Myocyte (in vitro differentiated cells): ENCODE measurements at regions not wholly inside any gene's neighbourhood (a gene's known extent, or its start where the extent isn't known, plus 50 kb on each side); places are given as distances from the start of the nearest gene placed in this dataset.

Experiments used
- DNase-seq: peaks from one replicate; pipeline ENCODE4 v3.0.0-alpha.2; 2012; ENCODE audit warnings: low read depth

DNA sequence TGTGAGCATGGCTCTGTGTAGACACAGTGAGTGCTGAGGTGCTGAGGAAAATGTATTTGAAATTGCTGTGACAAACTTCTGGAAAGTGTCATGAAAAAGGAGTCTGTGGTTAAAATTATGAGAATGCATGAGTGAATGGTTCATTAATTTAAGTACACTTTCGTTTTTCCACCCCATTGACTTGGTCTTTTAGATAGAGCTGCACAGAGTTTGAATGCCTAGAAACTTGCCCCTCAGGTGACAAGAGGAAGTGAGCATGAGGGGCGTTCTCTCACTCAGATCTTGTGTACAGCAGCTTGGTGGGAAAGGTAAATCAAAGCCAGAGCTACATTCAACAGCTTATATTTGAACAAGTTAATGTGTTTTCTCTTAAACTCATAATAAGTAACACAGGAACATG, 296.8 kb downstream of the WDR72 start:
- DNase-seq: no peak

DNA sequence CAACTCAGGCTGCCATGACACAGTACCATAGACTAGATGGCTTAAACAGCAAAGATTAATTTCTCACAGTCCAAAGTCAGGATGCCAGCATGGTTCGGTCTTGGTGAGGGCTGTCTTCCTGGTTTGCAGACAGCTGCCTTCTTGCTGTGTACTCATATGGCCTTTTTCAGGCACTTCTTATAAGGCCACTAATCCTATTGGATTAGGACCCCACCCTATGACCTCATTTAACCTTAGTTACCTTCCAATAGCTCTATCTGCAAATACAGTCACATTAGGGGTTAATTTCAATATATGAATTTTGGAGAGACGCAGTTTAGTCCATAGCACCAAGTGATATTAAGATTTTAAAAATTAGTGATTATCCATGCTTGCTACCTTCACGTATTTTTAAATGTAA, 297.8 kb downstream of the WDR72 start:
- no peak for DNase-seq

DNA sequence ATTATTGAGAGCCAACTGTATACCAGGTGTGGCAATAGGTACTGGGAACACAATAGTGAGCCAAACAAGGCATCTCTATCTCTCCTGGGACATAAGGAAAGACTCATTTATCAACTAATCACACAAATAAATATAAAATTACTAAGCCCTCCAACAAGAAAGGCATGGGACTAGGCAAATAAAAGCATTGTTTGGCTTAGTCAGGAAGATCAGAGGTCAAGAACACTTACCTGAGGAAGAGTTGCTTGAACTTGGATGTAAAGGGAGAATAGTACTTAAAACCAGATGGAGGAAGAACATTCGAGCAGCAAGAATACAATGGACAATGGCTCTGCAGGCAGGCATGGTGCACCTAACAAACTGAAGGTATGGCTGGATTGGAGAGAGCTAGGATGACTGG, 300.7 kb downstream of the WDR72 start:
- no peak for DNase-seq

DNA sequence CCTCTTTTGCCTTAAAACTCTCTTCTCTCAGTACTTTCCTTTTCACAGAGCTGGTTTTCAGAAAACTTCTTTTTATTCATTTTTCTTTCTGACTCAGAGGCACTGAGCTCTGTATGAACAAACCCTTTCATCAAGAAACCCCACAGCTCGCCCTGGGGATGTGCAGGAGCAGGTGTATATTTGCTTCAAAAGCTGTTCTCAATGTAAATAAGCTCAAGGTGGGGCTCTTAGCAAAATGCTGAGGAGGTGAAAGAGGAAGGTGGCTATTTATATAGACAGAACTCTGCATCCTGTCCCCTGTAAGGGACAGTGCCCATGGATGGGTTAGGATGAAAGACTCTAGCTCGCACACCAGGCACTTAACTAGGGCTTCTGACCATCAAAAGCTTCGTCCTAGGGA, 302.0 kb downstream of the WDR72 start:
- DNase-seq: no peak

DNA sequence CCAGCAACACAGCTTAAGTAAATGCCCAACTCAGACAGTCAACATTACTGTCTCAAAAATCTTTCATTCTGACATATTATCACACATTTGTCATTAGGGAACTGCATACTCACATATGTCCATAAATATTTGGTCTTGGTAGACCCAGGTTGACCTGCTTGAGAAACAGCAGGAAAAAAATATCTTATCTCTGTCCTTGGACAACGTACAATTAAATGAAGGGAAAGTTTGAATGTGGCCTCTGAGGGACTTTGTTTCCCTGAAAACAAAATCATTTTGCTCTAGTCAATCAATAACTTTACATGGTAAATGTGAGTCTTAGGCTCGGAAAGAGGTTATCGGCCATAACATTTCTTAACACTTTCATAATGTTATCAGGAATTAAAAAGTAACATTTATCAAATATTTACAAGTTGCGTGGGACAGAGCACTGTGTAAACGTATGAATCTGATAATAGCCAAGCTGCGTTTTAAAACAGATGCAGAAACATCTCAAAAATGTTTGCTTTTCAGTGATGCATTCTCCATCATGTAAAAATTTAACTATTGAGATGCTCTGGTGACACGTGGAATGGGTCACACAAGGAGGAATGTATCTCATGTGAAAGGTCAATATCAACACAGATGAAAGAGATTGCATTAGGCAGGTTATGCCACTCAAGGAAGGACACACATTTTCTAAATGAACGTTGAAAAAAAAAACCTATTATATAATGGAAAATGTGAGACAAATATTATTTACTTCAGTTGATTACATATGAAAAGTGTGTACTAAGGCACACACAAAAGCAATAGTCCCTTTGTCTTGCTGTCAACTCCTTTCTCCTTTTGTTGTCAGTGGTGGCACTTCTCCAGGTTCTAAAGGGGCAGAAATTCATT, 304.4 kb downstream of the WDR72 start:
- DNase-seq: no peak

DNA sequence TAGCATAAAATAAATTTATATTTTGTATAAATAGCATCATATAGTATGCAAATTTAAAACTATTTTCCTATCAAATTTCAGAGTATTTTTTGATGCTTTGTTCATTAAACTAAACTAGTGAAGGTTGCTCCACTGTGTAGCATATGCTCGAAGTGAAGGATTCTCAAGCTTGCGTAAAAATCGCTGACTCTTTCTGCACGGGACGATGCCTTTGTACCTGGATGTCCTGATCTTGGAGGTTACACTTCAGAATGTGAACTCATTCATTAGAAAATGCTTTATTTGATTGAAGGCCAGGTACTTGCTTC, 305.0 kb downstream of the WDR72 start:
- DNase-seq: no peak

DNA sequence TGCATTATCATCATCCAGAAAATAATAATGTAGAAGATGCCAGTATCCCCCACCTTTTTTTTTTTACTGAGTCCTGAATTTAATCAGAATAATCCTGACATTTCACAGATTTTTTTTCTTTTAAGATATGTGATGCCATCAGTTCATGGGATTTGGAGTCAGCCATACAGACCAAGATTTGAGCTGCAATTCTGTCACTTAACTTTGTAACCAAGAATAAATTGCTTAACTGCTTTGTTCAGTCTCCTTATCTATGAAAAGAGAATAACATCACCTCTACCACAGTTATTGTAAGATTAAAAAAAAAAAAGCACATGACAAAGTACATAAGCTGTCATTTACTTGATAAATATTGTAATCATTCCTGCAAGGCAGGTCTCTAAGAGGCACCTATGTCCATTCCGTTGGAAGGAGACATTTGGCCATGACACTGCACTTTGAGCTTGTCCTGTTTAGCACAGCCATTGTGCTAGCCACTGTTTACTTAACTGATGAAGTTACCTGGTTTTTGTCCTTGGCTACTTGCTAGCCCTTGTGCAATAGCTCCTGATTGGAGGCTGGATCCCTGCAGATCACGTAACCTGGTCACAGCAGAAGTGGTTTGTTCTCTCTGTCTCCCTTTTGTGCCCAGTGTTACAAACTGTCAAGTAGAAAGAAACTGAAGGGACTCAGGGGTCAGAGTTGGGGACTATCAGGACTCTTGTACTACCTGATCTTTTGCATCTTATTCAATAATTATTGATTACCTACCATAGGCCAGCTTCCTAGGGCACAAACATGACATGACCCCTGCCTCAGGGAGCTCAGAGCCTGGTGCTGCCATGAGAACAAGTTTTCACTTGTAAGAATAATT, 306.0 kb downstream of the WDR72 start:
- no peak for DNase-seq

DNA sequence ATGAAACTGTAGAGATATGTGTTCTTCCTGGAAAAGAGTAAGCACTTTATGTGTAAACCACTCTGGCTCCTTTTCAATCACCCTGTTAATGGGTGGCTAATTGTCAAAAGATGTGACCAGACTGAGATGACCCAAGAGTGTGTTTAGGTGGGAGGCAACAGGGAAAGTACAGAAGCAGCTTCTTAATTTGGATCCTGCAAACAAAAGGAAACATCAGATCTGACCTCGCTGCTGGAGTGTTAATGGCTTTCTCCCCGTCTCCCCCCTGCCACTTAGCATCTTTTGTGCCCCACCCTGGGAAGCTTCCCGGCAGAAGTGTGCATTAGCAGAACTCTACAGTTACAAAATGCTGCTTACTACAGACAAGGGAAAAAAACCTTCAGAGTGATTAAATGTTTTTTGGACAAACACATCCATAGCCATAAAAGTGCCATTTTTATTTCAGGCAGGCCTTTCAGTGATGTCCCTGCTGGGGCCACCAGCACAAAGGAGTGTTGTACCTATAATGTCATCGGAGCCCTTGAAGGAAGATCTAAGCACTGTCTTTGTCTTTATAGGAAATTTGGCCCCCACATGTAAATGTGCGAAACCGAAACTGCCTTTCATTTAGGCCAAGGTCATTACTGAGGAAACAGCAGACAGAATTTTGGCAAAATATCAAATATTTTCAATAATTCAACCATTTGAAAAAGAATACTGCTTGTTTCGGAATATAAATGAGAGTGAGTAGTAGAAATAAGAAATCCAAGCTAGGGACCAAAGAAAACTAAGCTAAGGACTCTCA, 311.0 kb downstream of the WDR72 start:
- no peak for DNase-seq

DNA sequence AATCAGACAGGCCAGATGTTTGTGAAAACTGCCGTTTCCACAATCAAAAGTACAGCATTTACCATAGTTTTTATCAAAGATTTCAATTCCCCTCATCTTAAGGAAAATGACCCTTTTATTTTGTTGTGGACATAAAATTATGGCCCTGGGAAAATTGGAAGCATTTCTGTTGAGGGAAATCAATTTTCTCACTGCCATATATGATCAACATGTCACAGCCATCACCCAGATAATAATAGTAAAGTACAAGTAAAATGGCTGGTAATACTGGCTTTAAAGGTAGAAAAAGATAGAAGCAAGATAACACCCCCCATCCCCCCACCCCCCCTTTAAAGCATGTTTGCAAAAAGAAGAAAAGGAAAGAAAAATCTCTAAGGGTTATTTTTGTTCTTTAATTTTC, 311.7 kb downstream of the WDR72 start:
- DNase-seq: no peak

DNA sequence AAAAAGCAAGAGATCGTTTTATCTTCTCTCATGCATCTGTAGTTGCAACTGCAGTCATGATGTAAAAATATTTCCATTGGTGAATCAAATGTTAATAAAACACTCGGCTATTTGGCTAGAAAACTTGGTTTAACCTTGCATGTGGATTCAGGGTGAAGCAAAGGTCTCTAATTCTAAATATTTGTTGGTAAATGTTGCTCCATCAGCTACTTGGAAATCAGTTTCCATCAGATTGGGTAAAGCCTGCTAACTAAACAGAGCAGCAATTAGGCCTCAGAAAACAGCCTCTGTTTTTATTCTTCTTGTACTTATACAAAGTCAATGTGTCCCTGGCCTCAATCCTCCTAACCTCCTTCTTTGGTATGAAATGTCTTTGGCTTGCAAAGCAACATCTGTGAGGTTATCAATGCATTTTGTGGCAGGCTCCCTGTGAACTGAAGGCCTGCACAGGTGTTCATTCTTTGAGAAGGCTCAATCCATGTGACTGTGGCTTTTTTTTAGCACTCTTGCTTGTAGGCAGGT, 312.3 kb downstream of the WDR72 start:
- DNase-seq: no peak

DNA sequence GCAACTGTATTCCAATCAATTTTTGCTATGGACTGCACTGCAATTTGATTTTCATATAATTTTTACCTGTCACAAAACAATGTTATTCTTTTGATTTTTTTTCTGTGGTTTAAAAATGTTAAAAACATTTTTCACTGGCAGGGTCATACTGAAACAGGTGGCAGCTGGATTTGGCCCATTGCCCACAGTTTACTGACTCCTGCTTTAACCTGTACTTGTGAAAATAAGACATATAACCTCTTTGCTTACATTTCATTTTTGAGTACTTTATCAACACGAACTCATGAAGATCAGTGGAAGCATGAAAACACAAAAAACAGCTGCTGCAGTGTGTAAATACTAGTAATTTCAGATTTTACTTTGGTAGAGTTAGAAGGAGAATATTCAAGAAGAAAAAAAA, 313.1 kb downstream of the WDR72 start:
- DNase-seq: no peak

DNA sequence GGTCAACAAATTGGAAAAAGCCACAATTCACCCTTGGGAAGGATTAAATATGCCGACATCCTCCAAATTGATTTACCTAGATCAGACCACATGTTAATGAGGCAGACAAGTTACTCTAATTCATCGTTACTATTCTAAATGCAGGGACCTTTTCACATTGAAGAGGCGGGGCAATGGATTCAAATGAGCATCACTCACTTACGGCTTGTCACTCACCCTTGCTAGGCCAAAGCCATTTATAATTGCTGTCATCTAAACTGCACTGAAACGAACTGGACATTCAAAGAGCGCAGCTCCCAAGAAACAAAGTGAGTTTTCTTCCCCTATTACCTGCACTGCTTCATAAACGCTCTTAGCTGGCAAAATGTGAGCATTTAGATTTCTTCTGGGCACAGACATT, 313.9 kb downstream of the WDR72 start:
- no peak for DNase-seq

DNA sequence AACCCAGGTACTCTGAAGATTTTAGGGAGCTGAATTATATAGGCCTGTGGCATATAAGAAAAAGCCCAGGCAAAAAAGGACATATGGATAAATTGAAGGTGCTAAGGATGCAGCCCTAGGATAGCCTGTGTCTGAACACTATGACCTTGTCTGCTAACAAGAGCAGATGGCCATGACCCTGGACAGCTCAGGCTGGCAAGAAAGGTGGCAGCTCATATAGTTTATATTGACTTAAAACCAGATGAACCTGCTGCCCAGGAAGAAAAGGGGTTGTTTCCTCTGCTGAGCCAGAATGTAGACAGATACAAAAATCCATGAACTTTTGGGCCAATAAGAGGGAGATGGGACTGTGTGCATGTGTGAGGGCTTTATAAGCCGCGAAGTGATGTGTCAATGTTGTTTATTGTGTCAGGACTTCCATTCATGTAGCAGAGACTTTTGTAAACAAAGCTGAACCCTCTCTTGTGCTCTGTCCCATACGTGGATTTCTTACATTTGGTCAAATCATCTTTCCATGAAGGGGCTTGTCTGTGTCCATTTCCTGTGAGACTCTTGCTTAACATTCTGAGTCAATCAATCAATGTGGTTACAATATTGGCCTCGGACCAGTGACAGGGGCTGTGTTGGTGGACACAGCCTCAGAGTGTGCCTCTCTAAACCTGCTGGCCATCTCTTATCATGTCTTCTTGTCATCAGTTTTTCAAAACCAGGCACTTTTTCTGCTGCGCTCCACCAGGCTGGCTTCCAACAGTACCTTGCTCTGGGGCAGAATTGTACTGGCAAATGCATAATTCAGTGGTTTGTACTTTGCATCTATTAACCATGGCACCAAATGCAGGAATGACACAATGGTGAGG, 321.2 kb downstream of the WDR72 start:
- no peak for DNase-seq

DNA sequence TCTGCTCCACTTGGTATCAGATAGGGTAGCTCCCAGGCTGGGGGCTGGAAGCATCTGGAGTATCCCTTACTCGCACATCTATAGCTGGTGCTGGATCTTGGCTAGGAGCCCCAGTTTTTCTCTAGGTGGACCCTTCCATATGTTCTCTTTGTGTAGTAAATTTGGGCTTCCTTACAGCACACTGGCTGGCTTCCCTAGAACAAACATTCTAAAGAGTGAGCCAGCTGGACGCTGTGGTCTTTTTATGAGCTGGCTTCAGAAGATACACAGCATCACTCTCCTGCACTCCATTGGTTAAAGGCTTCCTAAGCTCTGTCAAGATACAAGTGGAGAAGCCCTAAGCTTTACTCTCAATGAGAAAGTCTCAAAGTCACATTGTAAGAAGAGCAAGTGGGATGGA, 322.1 kb downstream of the WDR72 start:
- no peak for DNase-seq

DNA sequence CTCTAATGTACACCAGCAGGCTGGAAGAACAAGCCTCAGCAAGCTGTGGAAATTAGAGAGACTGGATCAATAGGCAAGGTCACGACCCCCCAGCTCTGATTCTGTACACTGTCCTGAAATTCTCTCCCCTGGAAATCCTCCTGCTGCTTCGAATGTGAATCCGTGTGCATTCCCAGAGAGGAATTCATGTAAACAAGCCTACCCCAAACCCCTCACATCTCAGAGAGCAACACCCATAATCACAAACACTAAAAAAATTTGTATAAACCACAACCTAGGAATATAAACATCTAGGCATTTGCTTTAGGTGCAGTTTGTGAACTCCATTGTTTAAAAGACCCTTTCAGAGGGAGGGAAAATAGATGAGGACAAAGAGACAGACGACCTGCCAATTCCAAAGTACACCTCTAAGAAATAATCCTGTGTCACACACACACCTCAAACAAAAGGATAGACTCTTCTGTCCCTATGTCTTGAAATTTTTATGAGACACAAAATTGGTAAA, 325.2 kb downstream of the WDR72 start:
- DNase-seq: no peak

DNA sequence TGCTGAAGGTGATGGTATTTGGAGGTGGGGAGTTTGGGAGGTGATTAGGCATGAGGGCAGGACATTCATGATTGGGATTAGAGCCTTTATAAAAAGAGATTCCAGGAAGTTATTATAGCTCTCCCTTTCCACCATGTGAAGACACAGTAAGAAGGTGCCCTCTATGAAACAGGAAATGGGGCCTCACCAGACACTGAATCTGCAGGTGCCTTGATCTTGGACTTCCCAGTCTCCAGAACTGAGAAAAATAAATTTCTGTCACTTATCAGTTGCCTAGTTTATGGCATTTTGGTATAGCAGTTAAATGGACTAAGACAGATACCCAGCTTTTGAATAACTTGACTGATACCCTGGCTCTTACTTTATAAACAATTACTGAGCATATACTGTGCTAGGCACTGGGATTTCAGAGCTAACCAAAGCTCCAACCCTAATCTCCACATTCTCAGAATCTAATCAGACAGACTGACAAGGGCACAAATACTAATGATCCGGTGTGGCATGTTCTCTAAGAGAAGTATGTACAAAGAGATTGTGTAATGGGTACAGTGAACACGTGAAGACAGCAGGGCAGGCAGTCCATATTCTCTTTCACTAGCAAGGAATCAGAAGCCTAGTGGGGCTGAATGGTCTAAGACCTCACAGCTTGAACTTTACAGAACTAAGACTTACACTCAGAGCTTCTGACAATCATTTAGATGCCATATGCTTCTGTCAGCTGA, 343.1 kb downstream of the WDR72 start:
- no peak for DNase-seq

DNA sequence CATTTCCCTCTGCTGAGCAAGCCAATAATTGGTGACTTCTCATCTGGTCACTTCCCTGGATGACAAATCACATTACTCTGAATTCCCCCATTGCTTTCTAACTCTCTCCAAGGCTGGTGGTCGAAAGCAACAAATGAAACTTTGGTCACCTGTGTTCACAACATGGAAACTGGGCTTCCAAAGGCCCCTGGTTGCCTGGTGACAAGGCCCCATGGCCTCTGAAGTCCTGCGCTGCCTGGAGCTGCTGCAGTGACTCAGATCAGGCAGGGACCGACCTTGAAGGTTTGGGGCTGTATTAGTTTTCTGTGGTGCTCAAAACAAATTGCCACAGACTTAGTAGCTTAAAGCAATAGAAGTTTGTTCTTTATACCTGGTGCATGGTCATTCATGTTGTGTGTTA, 345.3 kb downstream of the WDR72 start:
- DNase-seq: no peak

DNA sequence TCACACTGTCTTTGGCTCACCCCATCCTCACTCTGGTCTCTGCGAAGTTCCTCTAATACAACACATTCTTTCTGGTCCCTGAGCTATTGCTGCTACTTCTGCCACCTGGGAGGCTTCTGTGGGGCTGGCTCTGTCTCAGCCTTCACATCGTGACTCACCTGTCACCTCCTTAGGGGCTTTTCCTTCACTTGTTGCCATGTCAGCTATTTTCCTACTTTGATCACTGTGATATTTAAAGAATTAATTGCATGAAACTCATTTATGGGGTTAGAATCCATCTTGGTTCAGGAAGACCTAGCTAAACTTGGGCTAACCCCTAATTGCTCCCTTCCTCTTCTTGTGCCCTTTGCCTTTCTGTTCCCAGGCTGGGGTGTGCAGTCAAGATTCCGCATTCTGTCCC, 346.9 kb downstream of the WDR72 start:
- DNase-seq: no peak

DNA sequence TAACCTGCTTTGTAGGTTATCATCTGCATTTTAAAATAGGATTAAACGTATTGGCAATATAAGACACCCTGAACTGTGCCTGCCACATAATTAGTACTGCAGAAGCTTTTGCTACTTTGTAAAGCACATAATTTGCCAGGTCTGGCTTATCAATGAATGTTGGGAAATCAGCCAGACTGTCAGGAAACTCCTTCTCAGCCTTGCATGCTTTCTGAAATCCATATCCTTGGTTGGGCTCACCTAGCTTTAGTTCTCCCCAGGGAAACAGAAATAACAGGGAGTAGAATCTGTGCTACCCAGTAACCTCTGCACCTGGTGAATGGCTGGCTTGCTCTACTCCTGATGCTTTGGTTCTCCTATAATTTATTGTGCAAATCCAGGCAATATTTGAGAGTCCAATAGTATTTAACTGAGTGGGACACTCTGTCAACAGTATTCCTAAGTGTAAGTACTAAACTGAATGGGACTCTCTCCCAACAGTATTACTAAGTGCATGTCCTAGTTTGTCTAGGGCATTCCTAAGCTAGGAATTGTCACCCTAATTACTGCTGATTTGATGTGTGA, 354.5 kb downstream of the WDR72 start:
- DNase-seq: no peak

DNA sequence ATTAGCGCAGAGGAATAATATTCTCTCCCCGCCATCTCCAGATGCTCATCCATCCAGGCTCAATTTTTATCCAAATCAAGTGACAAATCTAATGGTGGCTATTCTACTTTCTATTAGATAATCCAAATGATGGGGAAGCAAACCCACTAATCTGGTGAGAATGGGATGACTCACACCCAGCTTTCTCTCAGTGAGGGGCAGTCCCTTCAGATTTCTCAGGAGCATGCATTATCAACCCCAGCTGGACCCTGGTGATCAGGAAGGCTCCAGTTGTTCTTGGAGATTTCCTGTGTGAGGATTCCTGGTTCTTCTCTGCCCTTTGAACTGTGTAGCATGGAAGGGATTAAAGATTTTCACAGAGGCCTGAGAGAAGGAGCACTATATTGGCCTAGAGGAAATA, 358.0 kb downstream of the WDR72 start:
- DNase-seq: no peak
